NCI-H526 (cell line): ENCODE measurements at regions not wholly inside any gene's neighbourhood (a gene's known extent, or its start where the extent isn't known, plus 50 kb on each side); places are given as distances from the start of the nearest gene placed in this dataset.
"Not testable (repeated sequence)": the region's sequence is repeated elsewhere in the genome, so short reads cannot be mapped to it uniquely, and the experiment has no call there.

Experiments
- DNase-seq, 2 experiments: peaks; one replicate each; lab custom pipeline; 2025; lab: John Stamatoyannopoulos, UW

- DNase-seq, result no peak
Observed at GRCh38 chr2:186381573-186381972, 104.5 kb upstream of the ZC3H15 start.

GRCh38 chr2:186382932-186383331, 103.1 kb upstream of the ZC3H15 start:
- peak; percentile 69 to 74 for DNase-seq

- no peak for DNase-seq
Observed at GRCh38 chr2:186384226-186384625, 101.8 kb upstream of the ZC3H15 start.

GRCh38 chr2:186385638-186386201, 100.3 kb upstream of the ZC3H15 start:
- DNase-seq, result not testable (repeated sequence)

GRCh38 chr2:186399082-186399644, 86.9 kb upstream of the ZC3H15 start:
- no peak for DNase-seq

- DNase-seq, result no peak
Observed at GRCh38 chr2:186405842-186406241, 80.2 kb upstream of the ZC3H15 start.

GRCh38 chr2:186407611-186408010, 78.4 kb upstream of the ZC3H15 start:
- no peak for DNase-seq

- DNase-seq, result no peak
Observed at GRCh38 chr2:186410802-186411201, 75.3 kb upstream of the ZC3H15 start.

- no peak for DNase-seq
Observed at GRCh38 chr2:186422226-186422625, 63.8 kb upstream of the ZC3H15 start.

- DNase-seq, result no peak
Observed at GRCh38 chr2:186423481-186423880, 62.6 kb upstream of the ZC3H15 start.

- DNase-seq, result no peak
Observed at GRCh38 chr2:186424265-186424664, 61.8 kb upstream of the ZC3H15 start.

- DNase-seq, result no peak
Observed at GRCh38 chr2:186425576-186425975, 60.5 kb upstream of the ZC3H15 start.

GRCh38 chr2:186426153-186427016, 59.7 kb upstream of the ZC3H15 start:
- no peak for DNase-seq

GRCh38 chr2:186427017-186427350, 59.1 kb upstream of the ZC3H15 start:
- DNase-seq, result not testable (repeated sequence)

GRCh38 chr2:186427970-186428369, 58.1 kb upstream of the ZC3H15 start:
- no peak for DNase-seq

- no peak for DNase-seq
Observed at GRCh38 chr2:186429104-186429503, 57.0 kb upstream of the ZC3H15 start.

- DNase-seq, result no peak
Observed at GRCh38 chr2:186431306-186431705, 54.8 kb upstream of the ZC3H15 start.

- DNase-seq, result no peak
Observed at GRCh38 chr2:186433040-186433439, 53.0 kb upstream of the ZC3H15 start.

GRCh38 chr2:186433777-186434432, 52.2 kb upstream of the ZC3H15 start:
- no peak for DNase-seq
